ENCODE measurements at regions not wholly inside any gene's neighbourhood (a gene's known extent, or its start where the extent isn't known, plus 50 kb on each side); places are given as distances from the start of the nearest gene placed in this dataset.

GRCh38 chr9:13790055-13790454 is 510.6 kb upstream of the MPDZ start:
- Histone ChIP-seq H3K4me1 (ENCODE audit: insufficient read depth, low read length) (no peaks in the 10 kb centered on the region), H4K8ac (replicated peaks; ENCODE audit: insufficient read length, low read depth, low read length) (no peak overlapping the region), H3K9ac (ENCODE audit: extremely low read depth, insufficient read length, low read length) (no peak overlapping the region), H3K14ac (ENCODE audit: insufficient read depth, low read length) (no peak overlapping the region), H3K79me2 (ENCODE audit: insufficient read depth, low read length) (no peaks in the 10 kb centered on the region), H4K20me1 (ENCODE audit: control insufficient read depth, insufficient read depth, insufficient read length) (no peaks in the 10 kb centered on the region), H3K9me3 (ENCODE audit: control insufficient read depth, low read depth, low read length) (no peaks in the 10 kb centered on the region), H2BK5ac (ENCODE audit: insufficient read length, low read length) (no peak overlapping the region), H2BK20ac (ENCODE audit: low read depth, low read length, poor library complexity, severe bottlenecking) (no peak overlapping the region), H2AFZ (ENCODE audit: low read length) (no peak overlapping the region), H2BK12ac (ENCODE audit: insufficient read length, low read depth, low read length) (no peak overlapping the region), H4K5ac (ENCODE audit: insufficient read length, low read depth, low read length) (no peak overlapping the region), H3K23me2 (ENCODE audit: insufficient read length, low read depth, low read length, poor library complexity, severe bottlenecking) (no peaks in the 10 kb centered on the region), H3K27me3 (ENCODE audit: insufficient read depth, low read length) (no peaks in the 10 kb centered on the region), H3K4ac (ENCODE audit: low read depth, low read length) (no peak overlapping the region), H3K4me2 (ENCODE audit: insufficient read depth, insufficient read length, low read length) (no peak overlapping the region), H3K27ac (ENCODE audit: insufficient read length, low read depth, low read length) (no peak overlapping the region), H3T11ph (ENCODE audit: low read length) (no peak overlapping the region), H2AK5ac (ENCODE audit: insufficient read length, low read length) (no peak overlapping the region), H4K91ac (ENCODE audit: insufficient read length, low read depth, low read length) (no peak overlapping the region), H2BK15ac (ENCODE audit: low read depth, low read length) (no peak overlapping the region), H3K23ac (ENCODE audit: insufficient read length, low read depth, low read length) (no peak overlapping the region), H2BK120ac (ENCODE audit: low read depth, low read length, poor library complexity, severe bottlenecking) (no peak overlapping the region), H3K79me1 (ENCODE audit: insufficient read depth, low read depth, low read length, poor library complexity, severe bottlenecking) (no peaks in the 10 kb centered on the region), H3K56ac (ENCODE audit: insufficient read length, low read depth, low read length) (no peak overlapping the region), H3K18ac (ENCODE audit: insufficient read length, low read depth, low read length) (no peak overlapping the region)
- Mint-ChIP-seq H3K27ac (no peak overlapping the region; a peak in 1 of 7 replicates), H3K4me1 (peaks cover 3 to 4% of the 10 kb centered on the region in 2 experiments; a peak in 3 of 4 replicates), H3K9me3 (peaks cover 6 to 13% of the 10 kb centered on the region in 2 experiments), H3K4me3 (no peak overlapping the region), H3K36me3 (ENCODE audit: insufficient read depth in 1 of 3, low read depth in 3 of 3) (peaks cover 0 to 12% (median 0%) of the 10 kb centered on the region in 3 experiments; a peak in 3 of 7 replicates), H3K27me3 (ENCODE audit: low read depth) (peaks cover 1% of the 10 kb centered on the region; the same call in 1 of the 2 replicates)
- no peak for DNase-seq
- WGBS (ENCODE audit: extremely low coverage, insufficient read length, low lambda C conversion rate) = no CpG with 5 or more reads among the region's 2 CpGs
- TF ChIP-seq, protein P1, sequence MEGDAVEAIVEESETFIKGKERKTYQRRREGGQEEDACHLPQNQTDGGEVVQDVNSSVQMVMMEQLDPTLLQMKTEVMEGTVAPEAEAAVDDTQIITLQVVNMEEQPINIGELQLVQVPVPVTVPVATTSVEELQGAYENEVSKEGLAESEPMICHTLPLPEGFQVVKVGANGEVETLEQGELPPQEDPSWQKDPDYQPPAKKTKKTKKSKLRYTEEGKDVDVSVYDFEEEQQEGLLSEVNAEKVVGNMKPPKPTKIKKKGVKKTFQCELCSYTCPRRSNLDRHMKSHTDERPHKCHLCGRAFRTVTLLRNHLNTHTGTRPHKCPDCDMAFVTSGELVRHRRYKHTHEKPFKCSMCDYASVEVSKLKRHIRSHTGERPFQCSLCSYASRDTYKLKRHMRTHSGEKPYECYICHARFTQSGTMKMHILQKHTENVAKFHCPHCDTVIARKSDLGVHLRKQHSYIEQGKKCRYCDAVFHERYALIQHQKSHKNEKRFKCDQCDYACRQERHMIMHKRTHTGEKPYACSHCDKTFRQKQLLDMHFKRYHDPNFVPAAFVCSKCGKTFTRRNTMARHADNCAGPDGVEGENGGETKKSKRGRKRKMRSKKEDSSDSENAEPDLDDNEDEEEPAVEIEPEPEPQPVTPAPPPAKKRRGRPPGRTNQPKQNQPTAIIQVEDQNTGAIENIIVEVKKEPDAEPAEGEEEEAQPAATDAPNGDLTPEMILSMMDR (conservative IDR thresholded peaks at IDR 0.05) = no peak
